ENCODE measurements at regions not wholly inside any gene's neighbourhood (a gene's known extent, or its start where the extent isn't known, plus 50 kb on each side); places are given as distances from the start of the nearest gene placed in this dataset.

DNA sequence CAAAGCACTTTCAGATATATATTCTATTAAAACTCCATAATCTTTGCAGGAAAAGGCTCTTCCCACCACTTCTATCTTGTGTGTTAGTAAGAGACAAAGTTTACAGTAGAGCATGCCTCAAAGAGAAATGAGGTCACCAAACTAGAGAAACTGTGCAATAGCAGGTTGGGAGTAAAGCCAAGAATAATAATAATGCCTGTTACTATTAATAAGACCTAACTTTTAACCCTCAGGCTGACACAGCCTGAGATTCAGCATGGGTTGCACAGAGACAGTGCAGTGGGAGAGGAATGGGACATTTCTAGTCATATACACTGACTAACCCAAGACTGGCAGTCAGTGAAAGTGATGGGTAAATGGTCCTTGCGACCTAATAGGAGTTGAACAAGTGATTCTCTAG is 320.2 kb upstream of the NFIA start:
- peaks cover 0 to 4% of the 10 kb centered on the region in 2 donors for H3K27me3 Mint-ChIP-seq
- ATAC-seq (replicated peaks in 1 of 4) (no peak), DNase-seq (no peak)
- no peak overlapping the region for H3K4me3 Mint-ChIP-seq
- Histone ChIP-seq H3K4me1 (ENCODE audit: control insufficient read depth in 1 of 2, extremely low read depth in 1 of 2, insufficient read depth in 2 of 2, low read length in 2 of 2) (no peaks in the 10 kb centered on the region), H3K4me3 (ENCODE audit: control insufficient read depth in 1 of 2, extremely low read depth in 1 of 2, low read length in 1 of 2) (no peak overlapping the region), H3K36me3 (ENCODE audit: control insufficient read depth in 2 of 2, extremely low read depth in 1 of 2, insufficient read depth in 1 of 2, low read length in 1 of 2) (no peaks in the 10 kb centered on the region), H3K9me3 (no peaks in the 10 kb centered on the region), H3K27ac (ENCODE audit: low read length) (no peak overlapping the region), H3K27me3 (replicated peaks in 1 of 2; ENCODE audit: control insufficient read depth in 2 of 2, extremely low read depth in 1 of 2, insufficient read depth in 2 of 2, low read length in 1 of 2) (no peaks in the 10 kb centered on the region)
- H3K27ac Mint-ChIP-seq, result no peak overlapping the region
- WGBS (ENCODE audit: insufficient coverage), result no CpG with 5 or more reads among the region's 1 CpG
- no peaks in the 10 kb centered on the region for H3K4me1 Mint-ChIP-seq
- H3K36me3 Mint-ChIP-seq, result no peaks in the 10 kb centered on the region
- H3K9me3 Mint-ChIP-seq, result peaks cover 0 to 4% (median 0%) of the 10 kb centered on the region in 3 donors
- CTCF ChIA-PET, result no interaction called here
- POLR2A ChIA-PET, result no interaction called here

GRCh38 chr1:60759291-60759690 is 323.1 kb upstream of the NFIA start:
- Histone ChIP-seq H3K27ac (ENCODE audit: low read length) (no peak overlapping the region), H3K4me1 (ENCODE audit: control insufficient read depth in 1 of 2, extremely low read depth in 1 of 2, insufficient read depth in 2 of 2, low read length in 2 of 2) (no peaks in the 10 kb centered on the region), H3K36me3 (ENCODE audit: control insufficient read depth in 2 of 2, extremely low read depth in 1 of 2, insufficient read depth in 1 of 2, low read length in 1 of 2) (no peaks in the 10 kb centered on the region), H3K4me3 (ENCODE audit: control insufficient read depth in 1 of 2, extremely low read depth in 1 of 2, low read length in 1 of 2) (no peak overlapping the region), H3K9me3 (no peaks in the 10 kb centered on the region), H3K27me3 (replicated peaks in 1 of 2; ENCODE audit: control insufficient read depth in 2 of 2, extremely low read depth in 1 of 2, insufficient read depth in 2 of 2, low read length in 1 of 2) (no peaks in the 10 kb centered on the region)
- POLR2A ChIA-PET, result no interaction called here
- CTCF ChIA-PET, result no interaction called here
- ATAC-seq (replicated peaks in 1 of 4) (no peak), DNase-seq (no peak)
- no peak overlapping the region for H3K4me3 Mint-ChIP-seq
- no peak overlapping the region for H3K27ac Mint-ChIP-seq
- H3K27me3 Mint-ChIP-seq, result peaks cover 0 to 4% of the 10 kb centered on the region in 2 donors
- 100% methylated on average over 1 of the region's 3 CpGs for WGBS (ENCODE audit: insufficient coverage)
- no peaks in the 10 kb centered on the region for H3K4me1 Mint-ChIP-seq
- no peaks in the 10 kb centered on the region for H3K9me3 Mint-ChIP-seq
- H3K36me3 Mint-ChIP-seq, result no peaks in the 10 kb centered on the region

DNA sequence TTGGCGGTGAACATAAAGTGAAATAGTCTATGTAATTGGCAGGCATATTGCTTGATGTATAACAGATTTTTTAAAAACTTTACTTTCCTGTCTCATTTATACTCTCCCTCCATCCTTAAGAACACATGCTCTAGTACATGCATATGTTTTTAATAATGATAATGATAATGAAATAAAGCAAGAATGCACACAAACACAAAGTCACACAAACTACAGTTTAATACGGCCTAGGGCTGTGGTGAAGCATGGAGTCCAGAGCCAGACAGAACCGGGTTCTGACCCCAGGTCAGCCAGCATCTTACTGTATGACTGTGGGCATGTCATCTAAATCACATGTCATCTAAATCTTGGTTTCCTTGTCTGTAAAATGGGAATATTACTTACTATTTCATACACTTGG is 324.9 kb upstream of the NFIA start:
- H3K4me3 Mint-ChIP-seq, result no peak overlapping the region
- no peaks in the 10 kb centered on the region for H3K36me3 ChIP-seq (ENCODE audit: control insufficient read depth in 2 of 2, extremely low read depth in 1 of 2, insufficient read depth in 1 of 2, low read length in 1 of 2)
- no peak overlapping the region for H3K4me3 ChIP-seq (ENCODE audit: control insufficient read depth in 1 of 2, extremely low read depth in 1 of 2, low read length in 1 of 2)
- H3K27ac Mint-ChIP-seq, result no peak overlapping the region
- H3K9me3 Mint-ChIP-seq, result no peaks in the 10 kb centered on the region
- ChIA-PET CTCF (no interaction called here), POLR2A (no interaction called here)
- peaks cover 0 to 4% of the 10 kb centered on the region in 2 donors for H3K27me3 Mint-ChIP-seq
- no CpG with 5 or more reads among the region's 3 CpGs for WGBS (ENCODE audit: insufficient coverage)
- H3K36me3 Mint-ChIP-seq, result no peaks in the 10 kb centered on the region
- H3K27me3 ChIP-seq (replicated peaks in 1 of 2; ENCODE audit: control insufficient read depth in 2 of 2, extremely low read depth in 1 of 2, insufficient read depth in 2 of 2, low read length in 1 of 2), result no peaks in the 10 kb centered on the region
- no peaks in the 10 kb centered on the region for H3K9me3 ChIP-seq
- ATAC-seq (replicated peaks in 1 of 4), result no peak
- no peak overlapping the region for H3K27ac ChIP-seq (ENCODE audit: low read length)
- no peaks in the 10 kb centered on the region for H3K4me1 Mint-ChIP-seq
- H3K4me1 ChIP-seq (ENCODE audit: control insufficient read depth in 1 of 2, extremely low read depth in 1 of 2, insufficient read depth in 2 of 2, low read length in 2 of 2), result no peaks in the 10 kb centered on the region
- no peak for DNase-seq

- ChIA-PET CTCF (no interaction called here), POLR2A (no interaction called here)
- Mint-ChIP-seq H3K27ac (no peak overlapping the region), H3K9me3 (no peaks in the 10 kb centered on the region), H3K4me1 (no peaks in the 10 kb centered on the region), H3K27me3 (peaks cover 0 to 4% of the 10 kb centered on the region in 2 donors), H3K36me3 (no peaks in the 10 kb centered on the region), H3K4me3 (no peak overlapping the region)
- Histone ChIP-seq H3K9me3 (no peaks in the 10 kb centered on the region), H3K4me3 (ENCODE audit: control insufficient read depth in 1 of 2, extremely low read depth in 1 of 2, low read length in 1 of 2) (no peak overlapping the region), H3K4me1 (ENCODE audit: control insufficient read depth in 1 of 2, extremely low read depth in 1 of 2, insufficient read depth in 2 of 2, low read length in 2 of 2) (no peaks in the 10 kb centered on the region), H3K27me3 (replicated peaks in 1 of 2; ENCODE audit: control insufficient read depth in 2 of 2, extremely low read depth in 1 of 2, insufficient read depth in 2 of 2, low read length in 1 of 2) (no peaks in the 10 kb centered on the region), H3K27ac (ENCODE audit: low read length) (no peak overlapping the region), H3K36me3 (ENCODE audit: control insufficient read depth in 2 of 2, extremely low read depth in 1 of 2, insufficient read depth in 1 of 2, low read length in 1 of 2) (no peaks in the 10 kb centered on the region)
- no peak for DNase-seq
- no peak for ATAC-seq (replicated peaks in 1 of 4)
- WGBS (ENCODE audit: insufficient coverage), result 96% methylated on average over 5 of the region's 9 CpGs
Measured at GRCh38 chr1:60753036-60753900, 329.1 kb upstream of the NFIA start.

GRCh38 chr1:60751306-60751705 is 331.1 kb upstream of the NFIA start:
- ChIA-PET POLR2A (interaction anchor here in 1 of 2 donors (0.6 kb wide), 1 partner anchor 389 kb away, joined by 3 read pairs; no protein-coding TSS in a partner anchor), CTCF (no interaction called here)
- Mint-ChIP-seq H3K27me3 (peaks cover 0 to 4% of the 10 kb centered on the region in 2 donors), H3K9me3 (no peaks in the 10 kb centered on the region), H3K36me3 (no peaks in the 10 kb centered on the region), H3K27ac (no peak overlapping the region), H3K4me3 (no peak overlapping the region), H3K4me1 (no peaks in the 10 kb centered on the region)
- ATAC-seq (replicated peaks in 1 of 4) (no peak), DNase-seq (no peak)
- Histone ChIP-seq H3K4me1 (ENCODE audit: control insufficient read depth in 1 of 2, extremely low read depth in 1 of 2, insufficient read depth in 2 of 2, low read length in 2 of 2) (no peaks in the 10 kb centered on the region), H3K27me3 (replicated peaks in 1 of 2; ENCODE audit: control insufficient read depth in 2 of 2, extremely low read depth in 1 of 2, insufficient read depth in 2 of 2, low read length in 1 of 2) (no peaks in the 10 kb centered on the region), H3K36me3 (ENCODE audit: control insufficient read depth in 2 of 2, extremely low read depth in 1 of 2, insufficient read depth in 1 of 2, low read length in 1 of 2) (no peaks in the 10 kb centered on the region), H3K4me3 (ENCODE audit: control insufficient read depth in 1 of 2, extremely low read depth in 1 of 2, low read length in 1 of 2) (no peak overlapping the region), H3K9me3 (no peaks in the 10 kb centered on the region), H3K27ac (ENCODE audit: low read length) (no peak overlapping the region)
- 71% methylated on average over 1 of the region's 1 CpG for WGBS (ENCODE audit: insufficient coverage)

DNA sequence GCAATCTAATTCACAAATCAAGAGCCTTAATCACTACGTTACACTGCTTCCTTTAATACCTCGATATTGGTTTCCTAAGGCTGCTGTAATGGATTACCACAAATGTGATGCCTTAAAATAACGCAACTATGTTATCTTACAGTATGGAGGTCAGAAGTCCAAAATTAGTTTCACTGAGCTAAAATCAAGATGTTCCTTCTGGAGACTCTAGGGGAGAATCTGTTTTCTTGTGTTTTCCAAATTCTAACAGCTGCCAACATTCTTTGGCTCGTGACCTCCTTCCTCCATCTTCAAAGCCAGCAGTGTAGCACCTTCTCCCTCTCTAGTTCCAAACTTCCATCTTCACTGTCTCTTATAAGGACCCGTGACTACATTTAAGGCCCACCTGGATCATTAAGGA is 335.0 kb upstream of the NFIA start:
- Mint-ChIP-seq H3K27me3 (peaks cover 0 to 4% of the 10 kb centered on the region in 2 donors), H3K4me1 (no peaks in the 10 kb centered on the region), H3K4me3 (no peak overlapping the region), H3K27ac (no peak overlapping the region), H3K36me3 (no peaks in the 10 kb centered on the region), H3K9me3 (no peaks in the 10 kb centered on the region)
- Histone ChIP-seq H3K27me3 (replicated peaks in 1 of 2; ENCODE audit: control insufficient read depth in 2 of 2, extremely low read depth in 1 of 2, insufficient read depth in 2 of 2, low read length in 1 of 2) (no peaks in the 10 kb centered on the region), H3K4me1 (ENCODE audit: control insufficient read depth in 1 of 2, extremely low read depth in 1 of 2, insufficient read depth in 2 of 2, low read length in 2 of 2) (no peaks in the 10 kb centered on the region), H3K9me3 (no peaks in the 10 kb centered on the region), H3K36me3 (ENCODE audit: control insufficient read depth in 2 of 2, extremely low read depth in 1 of 2, insufficient read depth in 1 of 2, low read length in 1 of 2) (no peaks in the 10 kb centered on the region), H3K27ac (ENCODE audit: low read length) (no peak overlapping the region), H3K4me3 (ENCODE audit: control insufficient read depth in 1 of 2, extremely low read depth in 1 of 2, low read length in 1 of 2) (no peak overlapping the region)
- WGBS (ENCODE audit: insufficient coverage), result 73% methylated on average over 2 of the region's 5 CpGs
- CTCF ChIA-PET, result no interaction called here
- DNase-seq, result no peak
- POLR2A ChIA-PET, result no interaction called here
- ATAC-seq (replicated peaks in 1 of 4), result no peak
